Skin of body (tissue), 1 donor: ENCODE measurements at regions not wholly inside any gene's neighbourhood (a gene's known extent, or its start where the extent isn't known, plus 50 kb on each side); places are given as distances from the start of the nearest gene placed in this dataset.

ENCODE experiments used
- DNase-seq: peaks from one replicate; lab custom pipeline; 2025; lab: John Stamatoyannopoulos, UW

DNA sequence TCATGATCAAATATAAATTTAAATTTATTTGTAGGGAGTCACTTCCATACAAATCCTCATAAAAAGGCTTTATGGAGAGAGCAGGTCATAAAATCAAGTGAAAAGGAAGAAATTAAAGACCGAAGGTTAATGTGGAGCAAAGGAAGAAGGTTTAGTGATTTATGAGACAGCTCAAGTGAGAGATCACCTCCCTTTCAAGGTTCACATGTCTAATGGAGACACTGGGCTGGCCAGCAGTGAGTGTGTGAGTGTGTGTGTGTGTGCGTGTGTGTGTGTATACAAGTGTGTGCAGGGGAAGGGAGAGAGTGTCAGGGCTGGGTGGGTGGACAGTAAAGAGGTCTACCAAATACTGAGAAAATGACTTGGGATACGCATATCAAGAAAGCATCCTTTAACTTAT is 251.2 kb downstream of the FAT3 start:
- no peak for DNase-seq

DNA sequence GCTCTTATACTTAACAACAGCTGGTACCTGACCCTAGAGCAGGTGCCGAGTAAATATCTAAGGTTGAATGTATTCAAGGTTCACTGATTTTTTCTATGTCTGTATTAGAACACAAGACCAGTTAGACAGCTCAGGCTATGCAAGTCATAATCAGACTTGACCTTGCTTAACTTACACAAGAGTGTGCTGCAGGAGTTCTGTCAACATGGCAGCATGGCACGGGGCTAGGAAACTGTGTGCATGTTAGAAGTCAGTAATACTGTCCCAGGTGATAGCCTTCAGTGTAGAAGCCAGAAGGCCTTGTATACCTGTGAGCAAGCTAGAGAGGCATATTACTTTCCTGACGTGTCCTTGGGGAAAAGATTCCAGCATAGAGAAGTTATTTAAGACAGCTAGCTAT is 253.1 kb downstream of the FAT3 start:
- no peak for DNase-seq

DNA sequence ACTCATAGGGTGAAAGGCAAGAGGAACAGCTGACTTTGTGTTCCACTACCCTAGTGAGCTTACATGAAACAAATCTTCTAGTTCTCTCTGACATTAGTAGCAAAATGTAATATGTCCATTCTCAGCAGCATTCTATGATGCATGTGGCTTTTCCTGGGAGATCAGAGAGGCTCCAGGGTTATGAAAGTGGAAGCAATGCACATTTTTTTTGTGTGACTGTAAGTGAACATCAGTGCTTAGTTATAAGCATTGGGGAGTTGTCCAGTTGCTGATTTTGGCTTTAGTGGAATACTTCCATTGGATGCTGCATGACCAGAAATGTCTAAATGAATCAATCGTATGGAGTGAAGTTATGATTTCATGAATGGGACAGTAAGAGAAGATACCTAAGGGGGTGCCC is 255.9 kb downstream of the FAT3 start:
- DNase-seq: no peak

GRCh38 chr11:92482492-92483060 is 258.0 kb downstream of the FAT3 start:
- no peak for DNase-seq

DNA sequence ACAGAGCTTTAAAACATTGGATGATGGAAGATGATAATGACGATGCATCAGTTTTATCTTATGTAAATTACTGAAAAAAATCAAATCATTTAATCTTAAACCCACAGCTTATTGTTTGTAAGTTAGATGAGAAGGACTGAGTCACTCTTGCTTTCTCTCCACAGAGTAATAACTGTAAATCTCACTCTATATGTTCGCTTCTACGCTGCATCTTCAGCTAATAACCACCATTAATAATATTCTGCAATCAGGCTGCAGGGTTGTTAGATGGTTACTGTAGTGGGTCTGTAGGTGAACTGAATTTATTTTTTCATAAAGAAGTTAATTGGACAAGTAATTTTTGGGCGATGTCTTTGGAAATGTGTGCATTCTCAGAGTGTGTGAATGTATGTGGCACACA is 260.0 kb downstream of the FAT3 start:
- no peak for DNase-seq

DNA sequence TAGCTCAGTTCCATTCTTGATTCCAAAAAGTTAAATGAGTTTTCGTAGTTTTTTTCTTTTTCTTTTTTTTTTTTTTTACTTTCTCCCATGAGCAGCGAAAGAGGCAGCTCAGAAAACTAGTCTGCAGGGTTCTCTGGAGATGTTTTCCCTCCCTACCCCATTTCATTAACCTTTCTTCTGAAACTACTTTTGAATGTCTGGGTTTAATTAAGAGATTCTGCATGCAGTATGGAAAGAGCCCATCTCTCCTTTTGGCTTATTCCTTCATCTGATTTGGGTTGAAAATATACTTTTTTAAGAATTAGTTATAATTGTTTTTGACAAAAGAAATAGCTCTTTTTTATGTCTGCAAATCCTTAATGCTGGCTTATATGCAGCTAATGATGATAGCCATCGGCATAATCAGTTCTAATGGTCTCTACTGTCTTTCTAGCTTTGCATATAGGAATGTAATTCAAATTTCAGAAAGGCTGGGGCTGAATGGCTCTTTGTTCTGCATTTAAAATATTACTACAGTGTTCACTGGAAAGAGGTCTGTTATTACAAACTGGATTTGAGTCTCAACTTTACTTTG is 265.3 kb downstream of the FAT3 start:
- no peak for DNase-seq

GRCh38 chr11:92492372-92492771 is 267.8 kb downstream of the FAT3 start:
- no peak for DNase-seq

GRCh38 chr11:92495107-92495793 is 270.6 kb downstream of the FAT3 start:
- no peak for DNase-seq

DNA sequence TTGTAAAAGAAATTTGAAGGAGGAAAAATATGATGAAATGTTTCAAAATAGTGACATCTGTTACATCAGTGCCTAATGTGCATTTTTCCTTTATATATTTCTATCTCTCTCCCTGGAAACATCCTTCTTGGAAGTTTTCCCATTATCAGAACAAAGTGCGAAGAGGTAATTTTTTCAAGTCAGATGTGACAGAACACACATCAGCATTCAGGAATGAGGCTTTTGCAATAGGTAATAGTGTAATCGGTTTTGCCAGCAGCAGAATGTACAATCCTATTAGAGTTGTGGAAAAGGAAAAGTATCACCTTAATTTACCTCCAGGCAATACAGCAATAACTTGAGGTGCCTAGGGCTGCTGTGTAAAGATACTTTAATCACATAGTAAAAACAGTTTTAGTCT is 275.8 kb downstream of the FAT3 start:
- no peak for DNase-seq

GRCh38 chr11:92501066-92501739 is 276.6 kb downstream of the FAT3 start:
- peak; percentile 23 for DNase-seq

- no peak for DNase-seq
Measured at GRCh38 chr11:92504004-92504403, 279.4 kb downstream of the FAT3 start.

- DNase-seq: no peak
Measured at GRCh38 chr11:92504534-92504933, 279.9 kb downstream of the FAT3 start.

DNA sequence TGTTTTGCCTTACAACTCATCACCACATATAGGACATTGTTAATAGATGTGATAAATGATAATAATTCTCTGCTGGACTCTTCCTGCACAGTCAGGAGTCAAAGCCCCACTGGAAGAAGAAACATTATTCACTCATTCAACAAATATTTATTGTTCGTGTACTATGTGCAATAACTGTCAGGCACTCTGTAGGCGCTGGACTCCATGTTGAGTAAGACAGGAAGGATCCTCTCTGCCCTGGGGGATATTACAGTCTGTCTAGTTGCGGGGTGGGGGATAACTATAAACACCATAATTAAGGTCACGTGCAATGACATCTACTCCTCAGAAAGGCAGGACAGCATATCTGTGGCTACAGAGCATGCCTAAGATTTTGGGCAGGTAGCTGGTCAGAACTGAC is 281.1 kb downstream of the FAT3 start:
- DNase-seq: no peak

- no peak for DNase-seq
Measured at GRCh38 chr11:92506809-92507336, 282.3 kb downstream of the FAT3 start.

GRCh38 chr11:92510591-92510990 is 286.0 kb downstream of the FAT3 start:
- DNase-seq: no peak

- no peak for DNase-seq
Measured at GRCh38 chr11:92511522-92512203, 287.0 kb downstream of the FAT3 start.

- no peak for DNase-seq
Measured at GRCh38 chr11:92512204-92512569, 287.6 kb downstream of the FAT3 start.

GRCh38 chr11:92523611-92524010 is 299.0 kb downstream of the FAT3 start:
- DNase-seq: no peak

- DNase-seq: no peak
Measured at GRCh38 chr11:92524542-92524941, 299.9 kb downstream of the FAT3 start.

- no peak for DNase-seq
Measured at GRCh38 chr11:92527467-92527866, 302.8 kb downstream of the FAT3 start.

DNA sequence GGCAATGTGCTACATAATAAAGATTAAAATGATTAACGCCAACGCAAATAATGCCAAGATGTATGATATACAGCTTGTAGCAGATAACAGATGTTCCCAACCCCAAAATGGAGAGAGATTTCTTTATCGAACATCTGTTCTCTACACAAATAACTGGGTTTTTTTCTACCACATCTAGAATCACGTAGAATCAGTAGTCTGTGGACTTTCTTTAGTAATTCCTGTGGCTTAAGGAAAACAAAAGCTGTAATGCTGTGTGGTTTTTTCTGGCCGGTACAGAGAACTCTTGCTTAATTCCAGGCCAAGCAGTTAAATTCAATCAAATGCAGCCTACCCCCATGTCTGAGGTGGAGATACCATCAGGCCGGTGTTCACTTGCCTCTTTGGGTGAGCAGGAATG is 303.4 kb downstream of the FAT3 start:
- DNase-seq: no peak
